GM19351 (cell line): ENCODE measurements at regions not wholly inside any gene's neighbourhood (a gene's known extent, or its start where the extent isn't known, plus 50 kb on each side); places are given as distances from the start of the nearest gene placed in this dataset.

Source experiments
- ATAC-seq: cut with Tn5 transposase; IDR thresholded peaks from one replicate; pipeline ENCODE4 v1.9.1; 2021; ENCODE audit warnings: mild to moderate bottlenecking, moderate library complexity; ENCODE audit not compliant: unreplicated experiment

DNA sequence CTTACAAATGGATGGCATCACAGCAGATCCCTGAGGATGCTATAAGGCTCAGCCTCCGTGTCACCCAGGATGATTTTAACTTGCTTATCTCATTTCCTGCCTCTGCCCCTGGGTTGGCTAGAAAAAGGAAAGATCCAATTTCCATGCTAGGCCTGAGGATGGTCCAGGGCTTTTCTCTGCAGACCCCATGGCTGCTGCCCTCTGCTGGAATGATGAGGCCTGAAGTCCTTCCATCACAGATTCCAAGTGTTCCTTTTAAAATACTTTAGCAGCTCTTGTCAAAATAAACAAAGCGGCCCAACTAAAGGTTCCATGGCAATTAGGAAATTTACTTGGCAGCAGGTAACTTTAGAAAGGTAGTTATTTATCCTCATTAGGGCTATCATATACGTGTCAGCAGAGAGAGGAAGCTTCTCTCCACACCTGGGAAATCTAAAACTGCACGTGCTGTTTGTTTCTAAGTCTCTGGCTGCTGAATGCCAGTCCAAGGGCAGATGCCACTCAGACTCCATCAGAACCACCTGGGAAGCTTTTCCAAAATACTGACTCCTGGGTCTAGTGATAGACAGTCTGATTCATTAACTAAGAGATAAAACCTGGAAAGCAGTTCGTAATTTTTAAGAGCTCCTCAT lies 401.9 kb upstream of the IL12A start:
- no peak for ATAC-seq

DNA sequence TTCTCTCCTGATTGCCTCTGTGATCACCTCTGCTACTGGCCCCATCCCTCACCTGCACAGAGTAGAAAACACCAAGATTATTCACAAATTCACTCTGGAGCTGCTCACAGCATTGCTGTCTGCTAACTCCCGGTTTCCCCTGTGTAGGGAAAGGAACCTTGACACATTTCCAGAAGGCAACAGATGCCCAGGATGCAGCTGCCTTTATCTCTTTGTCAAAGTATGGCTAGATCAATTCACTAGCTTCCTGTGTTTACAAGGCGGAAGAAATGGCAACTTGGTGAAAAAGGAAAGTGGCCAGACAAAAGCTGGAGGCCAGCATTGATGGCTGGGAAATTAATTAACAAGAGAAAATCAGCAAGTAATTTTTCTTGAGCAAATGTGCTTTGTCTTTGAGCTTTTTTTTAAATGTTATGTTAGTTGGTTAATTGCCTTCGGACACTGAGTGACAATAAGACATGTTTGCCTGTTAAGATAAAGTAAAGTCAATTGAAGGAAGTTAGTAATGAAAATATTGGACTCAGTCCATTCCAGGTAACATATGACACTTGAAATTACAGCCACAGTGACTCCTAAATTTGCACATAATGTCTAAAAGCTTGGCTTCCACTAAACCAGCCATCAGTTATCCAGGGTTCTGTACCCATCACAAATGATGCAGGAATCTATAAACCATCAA lies 394.6 kb upstream of the IL12A start:
- ATAC-seq = no peak

DNA sequence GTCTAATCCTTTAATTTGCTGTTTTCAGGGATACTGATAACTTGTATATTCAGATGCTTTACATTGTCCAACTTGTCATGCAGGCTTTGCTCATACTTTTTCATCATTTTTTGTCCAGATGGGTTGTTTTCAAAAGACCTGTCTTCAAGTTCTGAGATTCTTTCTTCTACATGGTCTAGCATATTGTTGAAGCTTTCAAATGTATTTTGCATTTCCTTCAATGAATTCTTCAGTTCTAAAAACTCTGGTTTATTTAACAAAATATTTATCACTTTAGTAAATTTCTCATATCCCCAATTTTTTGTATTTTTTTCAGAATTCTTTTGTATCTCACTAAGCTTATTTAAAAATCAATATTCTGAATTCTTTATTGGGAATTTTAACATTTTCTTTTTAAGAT lies 388.3 kb upstream of the IL12A start:
- ATAC-seq = no peak

DNA sequence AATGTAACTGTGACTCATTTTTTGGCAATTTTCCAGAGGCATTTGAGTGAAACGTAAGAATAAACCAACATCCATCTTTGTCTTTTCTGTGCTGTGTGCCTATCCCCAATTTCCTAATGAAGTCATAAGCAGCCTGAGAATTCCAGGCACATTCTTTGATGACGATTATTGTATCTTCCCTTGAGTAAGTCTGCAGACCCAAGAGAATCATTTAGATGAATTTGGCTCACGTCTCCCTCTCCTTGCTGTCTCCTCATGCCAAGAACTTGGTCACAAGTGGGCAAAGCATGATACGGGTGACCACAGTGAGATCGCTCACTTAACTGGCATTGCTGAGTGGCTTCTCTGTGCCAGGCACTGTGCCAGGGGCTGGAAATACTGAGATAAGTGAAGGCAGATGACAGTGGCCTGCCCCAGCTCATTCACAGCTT lies 384.5 kb upstream of the IL12A start:
- ATAC-seq = no peak

DNA sequence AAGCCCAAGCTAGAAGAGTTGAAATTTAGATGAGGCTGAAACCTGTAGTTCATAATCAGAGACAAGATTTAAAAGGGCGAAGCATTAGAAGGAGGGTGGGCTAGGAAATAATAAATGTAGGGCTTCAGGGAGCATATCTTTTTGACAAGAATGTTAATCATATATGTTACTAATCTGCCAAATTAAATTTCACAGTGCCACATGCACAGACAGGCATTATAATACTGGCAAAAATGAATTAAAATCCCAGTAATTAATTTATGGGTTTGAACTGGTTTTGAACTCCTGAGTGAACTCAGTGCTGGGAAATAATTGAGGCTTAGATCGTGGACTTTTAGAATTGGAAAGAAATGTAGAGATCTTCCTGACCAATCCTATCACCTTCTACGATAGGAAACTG lies 383.5 kb upstream of the IL12A start:
- ATAC-seq = no peak

DNA sequence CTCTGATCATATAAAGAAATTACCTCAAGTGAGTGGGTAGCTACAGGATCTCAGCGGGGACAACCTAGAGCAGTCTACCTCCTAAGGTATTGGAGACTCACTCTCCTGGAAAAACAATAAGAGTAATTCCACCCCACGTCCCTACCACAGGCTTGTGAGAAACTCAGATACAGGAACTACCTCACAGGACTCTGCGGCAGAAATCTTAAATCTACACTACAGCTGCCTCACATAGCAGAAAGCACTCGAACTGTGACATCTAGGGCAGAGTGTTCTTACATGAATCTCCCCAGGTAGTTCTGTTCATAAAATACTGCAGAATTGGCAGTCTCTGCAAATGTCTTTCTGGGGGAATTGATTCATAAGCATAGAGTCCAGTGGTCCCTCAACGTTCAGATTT lies 382.9 kb upstream of the IL12A start:
- no peak for ATAC-seq

DNA sequence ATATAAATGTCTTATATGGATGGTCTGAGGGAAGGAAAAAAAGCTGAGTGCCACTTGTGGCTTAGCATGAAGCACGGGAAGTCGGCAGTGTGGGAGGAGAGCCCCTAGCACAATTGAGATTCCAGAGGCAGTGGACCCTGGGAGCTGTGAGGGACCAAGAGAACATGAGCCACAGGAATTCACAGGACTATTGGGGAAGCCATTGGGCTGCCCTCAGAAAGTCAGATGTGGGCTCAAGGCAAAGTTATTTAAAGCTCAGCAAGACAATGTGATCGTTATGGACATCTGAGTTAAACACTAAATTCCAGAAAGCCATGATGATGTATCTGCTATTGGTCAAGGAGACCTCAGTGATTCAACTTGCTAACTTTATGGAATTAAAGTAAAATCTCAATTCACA lies 380.8 kb upstream of the IL12A start:
- ATAC-seq = no peak

DNA sequence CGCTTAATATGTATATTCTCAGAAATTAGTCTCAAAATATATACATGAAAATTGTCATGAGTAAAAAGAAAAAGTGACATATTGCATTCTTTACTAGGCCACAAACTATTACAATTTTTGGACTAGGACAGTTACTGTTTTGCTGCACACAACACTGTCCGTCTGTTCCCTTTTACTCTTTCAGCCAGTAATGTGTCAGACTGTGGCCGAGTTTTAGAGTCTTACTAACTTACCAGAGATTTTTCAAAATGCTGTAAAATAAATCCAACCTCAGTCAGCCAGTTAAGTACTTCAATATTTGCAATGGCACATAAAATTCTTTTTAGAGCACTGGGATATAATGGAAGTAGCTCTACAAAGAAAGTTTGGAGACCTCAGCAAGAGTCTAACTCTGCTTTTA lies 380.3 kb upstream of the IL12A start:
- ATAC-seq = no peak

DNA sequence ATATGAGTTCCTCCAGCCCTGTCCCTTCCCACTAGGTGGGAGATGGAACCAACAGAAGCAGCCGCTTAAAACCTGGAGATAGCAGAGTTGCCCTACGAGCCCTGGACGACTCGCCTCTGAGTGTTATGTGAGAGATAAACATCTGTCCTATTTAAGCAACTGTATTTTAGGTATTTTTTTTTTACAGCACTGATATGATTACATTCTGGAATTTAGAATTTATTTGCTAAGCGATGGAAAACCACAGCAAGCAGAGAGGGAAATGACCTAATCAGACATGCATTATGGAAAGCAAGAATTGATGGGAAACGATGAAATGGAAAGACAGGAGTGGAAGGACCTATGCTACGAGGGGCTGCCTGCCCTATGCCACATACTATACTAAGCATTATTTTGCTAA lies 379.0 kb upstream of the IL12A start:
- no peak for ATAC-seq

DNA sequence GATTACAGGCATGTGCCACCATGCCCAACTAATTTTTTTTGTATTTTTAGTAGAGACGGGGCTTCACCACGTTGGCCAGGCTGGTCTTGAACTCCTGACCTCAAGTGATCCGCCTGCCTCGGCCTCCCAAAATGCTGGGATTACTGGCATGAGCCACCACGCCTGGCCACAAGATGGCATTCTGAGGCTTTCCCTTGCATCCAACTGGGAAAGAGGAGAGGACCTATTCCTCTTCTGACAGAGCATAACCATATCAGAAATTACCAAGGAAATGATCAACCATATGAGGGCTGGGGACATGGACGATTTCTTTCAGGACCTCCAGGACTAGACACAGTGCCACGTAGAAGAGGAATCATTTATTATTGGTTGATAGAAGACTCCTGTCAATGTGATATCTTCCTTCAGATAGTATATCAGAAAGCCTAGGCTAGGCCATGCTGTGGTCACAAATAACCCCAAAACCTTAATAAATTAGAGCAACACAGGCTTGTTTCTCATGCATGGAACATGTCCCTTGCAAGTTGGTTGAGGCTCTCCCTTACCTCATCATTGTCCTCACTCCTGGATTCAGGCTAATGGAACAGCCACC lies 372.3 kb upstream of the IL12A start:
- no peak for ATAC-seq

DNA sequence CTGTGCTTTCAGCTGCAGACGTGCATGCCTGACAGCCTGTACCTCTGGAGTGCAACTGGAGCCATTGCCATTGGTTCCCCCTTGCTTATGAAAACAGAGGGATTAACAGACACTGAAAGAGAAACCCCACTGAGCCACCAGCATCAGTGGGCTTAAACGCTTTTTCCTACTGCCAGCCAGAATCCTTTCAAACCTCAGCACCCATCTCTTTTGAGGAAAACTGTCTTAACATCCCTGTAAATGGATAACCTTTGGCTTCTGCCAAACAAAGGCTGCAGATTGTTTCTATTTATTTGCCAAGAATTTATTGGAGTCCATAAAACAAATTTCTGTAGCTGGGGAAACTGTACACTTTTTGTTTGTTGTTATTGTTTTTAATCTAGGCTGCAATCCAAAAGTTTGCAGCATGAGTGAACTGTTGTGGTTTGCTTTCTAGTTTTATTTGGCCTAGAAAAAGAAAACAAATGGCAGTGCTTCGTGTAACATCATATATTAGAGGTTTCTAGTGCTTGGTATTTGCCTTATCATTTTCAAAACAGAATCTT lies 369.2 kb upstream of the IL12A start:
- no peak for ATAC-seq

DNA sequence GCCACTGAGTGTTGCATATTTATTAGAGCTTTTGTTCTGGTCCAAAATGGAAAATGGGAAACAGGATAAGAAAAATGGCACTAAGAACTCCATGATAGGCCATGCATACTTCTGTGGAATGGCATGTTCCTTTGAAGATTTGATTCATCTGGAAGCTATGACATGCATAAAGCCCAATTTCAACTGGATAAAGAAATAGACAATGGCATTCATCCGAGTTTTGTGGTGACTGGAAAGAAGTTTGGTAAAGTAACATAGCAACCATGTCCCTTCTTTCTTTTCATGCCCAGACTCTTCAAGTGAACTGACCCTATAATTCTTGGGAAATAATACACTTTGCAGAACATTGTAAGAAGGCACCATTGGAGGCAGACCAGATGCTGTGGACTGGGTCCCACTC lies 368.4 kb upstream of the IL12A start:
- ATAC-seq = no peak

DNA sequence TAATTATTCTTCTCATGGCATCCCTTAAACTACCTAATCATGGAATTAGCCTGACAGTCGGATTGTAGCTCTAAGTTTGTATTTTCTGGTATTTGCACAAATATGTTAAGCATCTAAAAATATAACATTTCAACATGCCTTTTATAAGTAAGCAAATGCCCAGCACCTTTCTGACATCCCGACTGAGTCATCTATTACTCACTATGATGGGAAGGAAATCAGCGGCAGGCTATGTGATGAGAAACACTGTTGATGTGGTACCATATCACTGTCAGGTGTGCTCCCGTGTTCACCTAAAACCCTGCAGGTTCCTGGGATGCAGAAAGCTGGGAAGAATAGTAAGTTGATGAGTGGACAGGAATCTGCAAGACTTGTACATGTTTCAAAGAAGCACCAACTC lies 367.8 kb upstream of the IL12A start:
- no peak for ATAC-seq

DNA sequence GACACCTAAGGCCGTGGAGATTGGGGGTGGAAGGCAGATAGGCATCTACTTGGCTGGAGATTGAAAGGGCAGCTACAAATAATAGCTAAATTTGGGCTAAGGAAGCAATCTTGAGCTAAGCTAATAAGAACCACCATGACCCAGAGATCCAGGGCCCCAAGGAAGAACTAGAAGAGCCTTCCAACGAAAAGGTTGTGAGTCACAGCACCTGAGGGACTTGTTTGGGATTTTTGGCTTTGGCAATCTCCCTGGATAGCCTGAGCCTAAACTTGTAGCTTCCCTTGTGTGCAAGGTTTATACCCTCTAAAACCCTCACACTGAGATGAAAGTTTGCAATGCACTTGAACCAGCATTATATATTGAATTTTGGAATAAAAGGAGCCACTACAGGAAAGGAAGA lies 364.0 kb upstream of the IL12A start:
- no peak for ATAC-seq

DNA sequence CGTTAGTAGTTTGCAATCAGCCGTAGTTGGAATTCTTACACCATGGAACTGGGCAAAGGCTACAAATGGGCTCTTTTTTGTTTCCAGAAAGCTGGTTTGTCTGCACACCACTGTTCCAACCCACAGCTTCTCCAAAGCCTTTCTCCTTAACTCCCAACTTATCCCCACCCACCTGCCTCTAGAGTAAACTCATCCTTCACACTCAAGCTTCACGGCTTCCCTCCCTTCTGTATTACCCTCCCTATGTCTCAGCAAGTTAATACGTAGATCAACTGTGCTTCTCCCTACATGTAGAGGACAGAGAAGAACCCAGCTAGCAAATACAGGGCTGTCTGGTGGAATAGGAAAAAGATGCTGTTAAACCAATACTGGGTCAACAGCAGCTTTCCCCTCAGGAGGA lies 363.0 kb upstream of the IL12A start:
- no peak for ATAC-seq

DNA sequence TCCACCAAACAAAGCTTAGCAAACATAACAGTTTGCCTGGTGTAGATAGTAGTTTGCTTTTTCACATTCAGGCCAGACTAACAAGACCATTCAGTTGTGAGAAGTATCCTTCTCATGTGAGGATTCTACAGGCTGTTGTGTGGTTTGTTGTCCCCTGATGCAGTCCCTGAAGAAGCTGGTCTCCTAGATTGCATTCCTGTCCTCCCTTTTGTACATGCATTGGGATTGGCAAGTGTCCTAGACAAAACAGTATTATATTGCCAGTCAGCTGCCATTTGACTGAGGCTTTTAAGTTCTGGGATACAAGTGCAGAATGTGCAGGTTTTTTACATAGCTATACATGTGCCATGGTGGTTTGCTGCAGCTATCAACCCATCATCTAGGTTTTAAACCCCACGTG lies 362.0 kb upstream of the IL12A start:
- no peak for ATAC-seq

DNA sequence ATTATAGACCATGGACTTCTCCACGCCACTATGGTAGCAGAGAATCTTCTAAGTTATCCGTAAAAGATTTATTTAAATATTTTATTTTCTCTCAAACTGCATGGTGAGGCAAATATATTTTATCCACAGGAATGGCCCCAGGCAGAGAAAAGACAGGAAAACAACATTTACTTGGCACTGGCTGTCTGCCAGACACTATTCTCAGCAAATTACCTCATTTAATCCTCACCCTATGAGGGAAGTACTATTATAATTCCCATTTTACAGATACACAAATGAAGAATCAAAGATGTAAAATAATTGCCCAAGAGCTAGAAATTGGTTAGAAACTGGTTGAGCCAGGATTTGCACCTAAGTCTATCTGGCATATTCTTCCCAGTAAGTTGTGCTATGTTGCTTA lies 361.4 kb upstream of the IL12A start:
- ATAC-seq = no peak

DNA sequence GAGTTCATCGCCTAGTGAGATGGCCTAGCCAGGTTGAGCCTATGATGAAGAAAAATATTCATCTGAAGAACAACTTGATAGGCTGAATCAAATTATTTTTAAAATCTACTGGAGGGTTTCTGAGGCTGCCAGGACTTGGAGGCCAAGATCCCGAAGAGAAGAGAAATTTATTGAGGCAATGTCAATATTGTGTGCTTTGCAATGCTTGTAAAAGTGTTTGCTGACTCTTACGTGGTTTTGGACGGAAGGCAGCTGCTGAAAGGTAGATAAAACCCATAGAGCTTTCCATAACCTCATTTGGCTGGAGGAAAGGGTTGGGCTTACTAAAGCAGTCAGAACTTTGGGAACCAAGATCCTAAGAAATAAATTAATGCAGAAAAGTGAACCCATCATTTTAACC lies 361.0 kb upstream of the IL12A start:
- ATAC-seq = no peak

DNA sequence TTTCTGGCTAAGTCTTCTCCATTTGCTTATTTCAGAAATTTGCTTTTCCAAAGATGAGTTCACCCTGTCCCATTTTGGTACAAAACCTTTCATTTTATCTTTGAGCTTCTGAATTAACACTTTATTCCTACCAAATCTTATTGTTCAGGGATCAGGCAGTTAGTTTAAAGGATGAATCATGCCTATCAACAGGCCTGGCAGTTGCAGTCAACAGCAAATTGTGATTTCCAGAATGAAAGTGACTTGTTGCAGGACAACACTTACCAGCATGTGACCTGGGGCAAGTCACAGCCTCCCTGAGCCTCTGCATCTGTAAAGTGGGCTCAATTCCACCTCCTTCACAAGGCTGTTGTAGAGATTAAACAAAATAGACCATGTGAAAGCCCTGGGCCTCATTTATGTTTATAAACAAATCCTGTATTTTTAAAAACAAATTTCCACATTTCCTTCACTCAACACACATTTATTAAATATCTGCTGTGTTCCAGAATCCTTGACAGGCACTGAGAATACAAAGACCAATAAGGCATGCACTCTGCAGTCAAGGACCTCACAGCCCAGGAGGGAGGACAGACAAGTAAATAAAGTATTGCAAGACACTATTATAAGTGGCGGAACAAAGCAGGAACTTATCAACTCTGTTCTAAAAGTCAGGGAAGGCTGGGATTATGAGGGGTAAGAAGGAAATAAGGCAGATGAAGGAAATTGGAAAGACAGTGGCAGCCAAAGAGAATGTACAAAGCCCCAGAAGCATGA lies 359.1 kb upstream of the IL12A start:
- ATAC-seq = no peak

DNA sequence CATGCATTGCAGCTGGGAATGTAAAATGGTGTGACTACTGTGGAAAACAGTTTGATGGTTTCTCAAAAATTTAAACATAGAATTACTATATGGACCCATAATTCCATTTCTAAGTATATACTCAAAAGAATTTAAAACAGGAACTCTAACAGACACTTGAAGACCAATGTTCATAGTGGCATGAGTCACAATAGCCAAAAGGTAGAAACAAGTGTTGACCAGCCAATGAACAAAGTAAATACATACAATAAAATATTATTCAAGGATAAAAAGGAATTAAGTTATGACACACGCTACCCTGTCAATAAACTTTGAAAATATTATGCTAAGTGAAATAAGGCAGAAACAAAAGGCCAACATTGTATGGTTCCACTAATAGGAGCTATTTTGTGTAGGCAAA lies 357.4 kb upstream of the IL12A start:
- ATAC-seq = no peak

DNA sequence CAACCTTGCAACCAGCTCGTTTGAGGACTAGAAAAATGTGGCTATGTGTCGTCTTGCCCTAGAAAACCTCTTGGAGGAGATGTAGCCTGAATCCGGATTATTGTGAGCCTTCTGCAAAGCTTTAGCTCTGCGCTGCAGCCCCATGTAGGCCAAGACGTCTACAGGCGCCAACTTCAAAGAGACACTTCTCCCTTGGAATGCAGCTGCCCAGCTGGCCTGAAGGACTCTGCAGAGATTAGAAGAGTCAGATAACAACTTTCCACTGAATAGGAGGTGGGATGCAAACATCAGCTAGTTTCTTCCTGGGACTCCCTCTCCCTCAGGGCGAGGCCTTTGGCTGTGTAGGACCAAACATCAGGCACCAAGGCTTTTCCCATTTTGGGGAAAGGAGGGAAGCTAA lies 356.5 kb upstream of the IL12A start:
- ATAC-seq = no peak

DNA sequence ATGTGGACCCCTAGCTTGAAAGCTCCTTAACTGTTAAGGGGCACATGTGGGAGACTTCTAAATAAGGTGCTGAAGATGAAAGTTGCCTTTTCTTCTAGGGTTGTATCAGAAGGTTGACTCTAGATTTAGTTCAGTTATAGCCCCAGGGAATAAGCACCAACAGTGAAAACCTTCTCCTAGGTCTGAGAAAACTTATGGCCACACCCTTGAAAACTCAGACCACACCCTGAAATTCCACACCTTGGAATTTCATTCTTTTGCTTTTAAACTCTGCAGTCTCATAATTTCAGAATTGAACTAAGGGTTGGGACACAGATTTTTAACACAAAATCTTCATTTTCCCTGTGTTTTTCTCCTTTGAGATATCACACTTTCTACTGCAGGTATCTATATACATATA lies 355.8 kb upstream of the IL12A start:
- ATAC-seq = no peak
